ENCODE measurements at regions not wholly inside any gene's neighbourhood (a gene's known extent, or its start where the extent isn't known, plus 50 kb on each side); places are given as distances from the start of the nearest gene placed in this dataset.
"Not testable (repeated sequence)": the region's sequence is repeated elsewhere in the genome, so short reads cannot be mapped to it uniquely, and the experiment has no call there.

DNA sequence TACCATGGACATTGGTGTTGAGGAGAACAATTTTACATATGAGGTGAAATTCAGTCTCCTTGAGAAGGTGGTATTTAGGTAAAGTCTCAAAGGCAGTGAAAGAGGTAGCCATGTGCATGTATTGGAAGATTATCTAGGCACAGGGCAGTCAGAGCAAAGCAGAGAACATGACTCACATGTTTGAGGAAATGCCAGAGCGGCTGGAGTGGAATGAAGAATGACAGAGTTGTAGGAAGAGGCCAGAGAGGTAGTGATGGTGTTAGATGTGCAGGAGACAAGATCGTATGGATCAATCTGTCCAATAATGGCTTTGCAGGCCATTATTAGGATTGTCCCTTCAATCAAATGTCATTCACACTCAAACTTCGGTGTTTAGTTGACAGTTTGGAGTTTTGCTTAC, 449.4 kb upstream of the PTCHD4 start:
- no peak overlapping the region for H3K4me3 Mint-ChIP-seq
- ChIA-PET CTCF (ENCODE audit: partially characterized antibody) (no interaction called here), POLR2A (ENCODE audit: partially characterized antibody) (no interaction called here)
- intact Hi-C loops (cut with micrococcal nuclease) = no loop called here
- H3K4me1 ChIP-seq (ENCODE audit: insufficient read depth, low read length) = no peaks in the 10 kb centered on the region
- H3K4me3 ChIP-seq (ENCODE audit: low read length in 2 of 2) = no peak overlapping the region
- no peak overlapping the region for H3K27ac ChIP-seq (ENCODE audit: low read depth, low read length)
- no peaks in the 10 kb centered on the region for H3K9me3 ChIP-seq (ENCODE audit: control insufficient read depth in 1 of 2, low read length in 2 of 2)
- DNase-seq = no peak
- no peaks in the 10 kb centered on the region for H3K4me1 Mint-ChIP-seq
- peaks cover 0 to 12% (median 6%) of the 10 kb centered on the region in 8 donors for H3K9me3 Mint-ChIP-seq
- no peak overlapping the region for H3K27ac Mint-ChIP-seq
- H3K27me3 Mint-ChIP-seq = no peaks in the 10 kb centered on the region
- no peaks in the 10 kb centered on the region for H3K27me3 ChIP-seq (ENCODE audit: insufficient read depth, low read length)
- H3K36me3 Mint-ChIP-seq = no peaks in the 10 kb centered on the region
- H3K36me3 ChIP-seq (ENCODE audit: insufficient read depth, low read length) = no peaks in the 10 kb centered on the region

DNA sequence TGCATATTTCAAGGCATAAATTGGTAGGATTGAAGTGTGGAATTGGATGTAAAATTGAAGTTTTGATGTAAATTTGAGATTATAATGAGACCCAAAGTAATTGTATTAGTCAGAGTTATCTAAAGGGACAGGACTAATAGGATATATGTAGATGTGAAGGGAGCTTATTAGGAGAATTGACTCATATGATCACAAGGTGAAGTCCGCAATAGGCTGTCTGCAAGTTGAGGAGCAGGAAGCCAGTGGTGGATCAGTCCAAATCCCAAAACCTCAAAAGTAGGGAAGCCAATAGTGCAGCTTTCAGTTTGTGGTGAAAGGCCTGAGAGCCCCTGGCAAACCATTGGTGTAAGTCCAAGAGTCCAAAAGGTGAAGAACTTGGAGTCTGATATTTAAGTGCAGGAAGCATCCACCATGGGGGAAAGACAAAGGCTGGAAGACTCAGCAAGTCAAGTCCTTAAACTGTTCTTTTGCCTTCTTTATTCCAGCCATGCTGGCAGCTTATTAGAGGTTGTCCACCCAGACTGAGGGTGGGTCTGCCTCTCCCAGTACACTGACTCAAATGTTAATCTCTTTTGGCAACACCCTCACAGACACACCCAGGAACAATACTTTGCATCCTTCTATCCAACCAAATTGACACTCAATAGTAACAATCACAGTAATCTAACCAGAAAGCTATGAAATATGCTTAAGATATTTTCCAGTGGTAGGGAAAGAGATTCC, 442.6 kb upstream of the PTCHD4 start:
- CTCF ChIA-PET (ENCODE audit: partially characterized antibody) = interaction anchor here (0.6 kb wide), 1 partner anchor 1266 kb away, joined by 3 read pairs; no protein-coding TSS in a partner anchor
- no peak overlapping the region for H3K27ac ChIP-seq (ENCODE audit: low read depth, low read length)
- no peak overlapping the region for H3K4me3 ChIP-seq (ENCODE audit: low read length in 2 of 2)
- H3K4me1 Mint-ChIP-seq = no peaks in the 10 kb centered on the region
- DNase-seq = no peak
- POLR2A ChIA-PET (ENCODE audit: partially characterized antibody) = no interaction called here
- H3K27me3 ChIP-seq (ENCODE audit: insufficient read depth, low read length) = no peaks in the 10 kb centered on the region
- H3K4me3 Mint-ChIP-seq = no peak overlapping the region
- no peaks in the 10 kb centered on the region for H3K4me1 ChIP-seq (ENCODE audit: insufficient read depth, low read length)
- H3K36me3 ChIP-seq (ENCODE audit: insufficient read depth, low read length) = no peaks in the 10 kb centered on the region
- no peak overlapping the region for H3K27ac Mint-ChIP-seq
- intact Hi-C loops (cut with micrococcal nuclease) = no loop called here
- H3K9me3 Mint-ChIP-seq = peaks cover 0 to 11% (median 5%) of the 10 kb centered on the region in 8 donors
- no peaks in the 10 kb centered on the region for H3K9me3 ChIP-seq (ENCODE audit: control insufficient read depth in 1 of 2, low read length in 2 of 2)
- H3K36me3 Mint-ChIP-seq = no peaks in the 10 kb centered on the region
- H3K27me3 Mint-ChIP-seq = no peaks in the 10 kb centered on the region

DNA sequence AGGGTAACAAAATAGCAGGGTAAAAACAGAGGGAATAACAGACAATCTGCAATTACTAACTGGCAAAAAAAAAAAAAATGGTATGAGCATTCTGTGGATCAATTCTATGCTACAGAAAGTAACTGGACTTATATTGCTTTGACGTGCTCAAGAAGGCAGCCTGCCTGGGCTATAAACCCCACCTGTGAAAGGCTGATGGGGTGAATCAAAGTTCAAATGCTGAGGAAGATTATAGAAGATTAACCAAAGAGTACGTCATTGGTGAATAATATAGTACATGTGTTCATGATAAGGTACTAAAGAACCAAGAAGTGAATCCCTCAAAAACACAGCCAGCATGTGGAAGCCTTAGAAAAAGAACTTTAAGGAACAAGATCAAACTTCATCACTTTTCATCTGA, 441.9 kb upstream of the PTCHD4 start:
- no peaks in the 10 kb centered on the region for H3K9me3 ChIP-seq (ENCODE audit: control insufficient read depth in 1 of 2, low read length in 2 of 2)
- no peaks in the 10 kb centered on the region for H3K4me1 ChIP-seq (ENCODE audit: insufficient read depth, low read length)
- Mint-ChIP-seq H3K27me3 (no peaks in the 10 kb centered on the region), H3K36me3 (no peaks in the 10 kb centered on the region), H3K27ac (no peak overlapping the region), H3K9me3 (peaks cover 0 to 11% (median 5%) of the 10 kb centered on the region in 8 donors), H3K4me1 (no peaks in the 10 kb centered on the region), H3K4me3 (no peak overlapping the region)
- ChIA-PET CTCF (ENCODE audit: partially characterized antibody) (no interaction called here), POLR2A (ENCODE audit: partially characterized antibody) (no interaction called here)
- H3K36me3 ChIP-seq (ENCODE audit: insufficient read depth, low read length) = no peaks in the 10 kb centered on the region
- H3K4me3 ChIP-seq (ENCODE audit: low read length in 2 of 2) = no peak overlapping the region
- H3K27ac ChIP-seq (ENCODE audit: low read depth, low read length) = no peak overlapping the region
- H3K27me3 ChIP-seq (ENCODE audit: insufficient read depth, low read length) = no peaks in the 10 kb centered on the region
- DNase-seq = no peak
- intact Hi-C loops (cut with micrococcal nuclease) = no loop called here

GRCh38 chr6:48550603-48551002, 439.6 kb upstream of the PTCHD4 start:
- no peak overlapping the region for H3K4me3 ChIP-seq (ENCODE audit: low read length in 2 of 2)
- no peak overlapping the region for H3K27ac Mint-ChIP-seq
- H3K27me3 Mint-ChIP-seq = no peaks in the 10 kb centered on the region
- intact Hi-C loops (cut with micrococcal nuclease) = no loop called here
- no peaks in the 10 kb centered on the region for H3K9me3 ChIP-seq (ENCODE audit: control insufficient read depth in 1 of 2, low read length in 2 of 2)
- no peaks in the 10 kb centered on the region for H3K4me1 ChIP-seq (ENCODE audit: insufficient read depth, low read length)
- no peaks in the 10 kb centered on the region for H3K4me1 Mint-ChIP-seq
- no peaks in the 10 kb centered on the region for H3K36me3 Mint-ChIP-seq
- DNase-seq = no peak
- ChIA-PET CTCF (ENCODE audit: partially characterized antibody) (no interaction called here), POLR2A (ENCODE audit: partially characterized antibody) (no interaction called here)
- no peak overlapping the region for H3K27ac ChIP-seq (ENCODE audit: low read depth, low read length)
- H3K36me3 ChIP-seq (ENCODE audit: insufficient read depth, low read length) = no peaks in the 10 kb centered on the region
- no peaks in the 10 kb centered on the region for H3K27me3 ChIP-seq (ENCODE audit: insufficient read depth, low read length)
- peaks cover 0 to 11% (median 4%) of the 10 kb centered on the region in 8 donors for H3K9me3 Mint-ChIP-seq
- H3K4me3 Mint-ChIP-seq = no peak overlapping the region

DNA sequence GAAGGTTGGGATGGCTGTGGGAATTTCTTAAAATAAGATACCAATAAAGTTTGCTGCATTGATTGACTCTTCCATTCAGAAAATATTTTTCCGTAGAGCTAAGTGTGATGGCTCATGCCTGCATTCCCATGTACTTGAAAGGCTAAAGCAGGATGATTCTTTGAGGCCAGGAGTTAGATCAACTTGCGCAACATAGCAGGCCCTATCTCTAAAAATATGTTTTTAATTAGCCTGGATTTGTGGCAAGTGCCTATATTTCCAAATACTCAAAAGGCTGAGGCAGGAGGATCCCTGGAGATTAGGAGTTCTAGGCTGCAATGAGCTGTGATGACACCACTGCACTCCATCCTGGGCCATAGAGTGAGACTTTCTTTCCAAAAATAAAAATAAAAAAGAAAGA, 431.2 kb upstream of the PTCHD4 start:
- H3K4me3 ChIP-seq (ENCODE audit: low read length in 2 of 2) = no peak overlapping the region
- H3K27ac Mint-ChIP-seq = no peak overlapping the region

DNA sequence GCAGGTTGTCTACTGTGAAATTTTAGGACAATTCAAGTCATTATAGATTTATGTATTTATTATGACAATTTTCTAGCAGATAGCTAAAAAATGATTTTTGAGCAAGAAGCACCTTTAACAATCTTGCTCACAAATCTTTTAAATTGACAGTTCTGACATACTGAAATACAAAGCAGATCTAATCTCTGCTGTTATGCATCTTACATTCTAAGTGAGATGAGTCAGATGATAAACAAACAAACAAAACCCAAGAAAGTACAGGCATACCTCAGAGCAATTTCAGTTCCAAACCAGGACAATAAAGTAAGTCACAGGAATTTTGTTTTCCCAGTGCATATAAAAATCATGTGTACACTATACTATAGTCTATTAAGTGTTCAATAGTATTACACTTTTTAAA, 430.7 kb upstream of the PTCHD4 start:
- Histone ChIP-seq H3K36me3 (ENCODE audit: insufficient read depth, low read length) (no peaks in the 10 kb centered on the region), H3K27me3 (ENCODE audit: insufficient read depth, low read length) (no peaks in the 10 kb centered on the region), H3K9me3 (ENCODE audit: control insufficient read depth in 1 of 2, low read length in 2 of 2) (no peaks in the 10 kb centered on the region), H3K27ac (ENCODE audit: low read depth, low read length) (no peak overlapping the region), H3K4me3 (ENCODE audit: low read length in 2 of 2) (no peak overlapping the region), H3K4me1 (ENCODE audit: insufficient read depth, low read length) (no peaks in the 10 kb centered on the region)
- CTCF ChIA-PET (ENCODE audit: partially characterized antibody) = no interaction called here
- DNase-seq = no peak
- intact Hi-C loops (cut with micrococcal nuclease) = no loop called here
- POLR2A ChIA-PET (ENCODE audit: partially characterized antibody) = no interaction called here
- Mint-ChIP-seq H3K9me3 (peaks cover 0 to 15% (median 6%) of the 10 kb centered on the region in 8 donors), H3K4me3 (no peak overlapping the region), H3K36me3 (no peaks in the 10 kb centered on the region), H3K4me1 (no peaks in the 10 kb centered on the region), H3K27ac (no peak overlapping the region), H3K27me3 (no peaks in the 10 kb centered on the region)

More for the DNA sequence above, 431.2 kb upstream of the PTCHD4 start:
- ChIA-PET CTCF (ENCODE audit: partially characterized antibody) (no interaction called here), POLR2A (ENCODE audit: partially characterized antibody) (no interaction called here)
- intact Hi-C loops (cut with micrococcal nuclease) = no loop called here
- no peaks in the 10 kb centered on the region for H3K36me3 Mint-ChIP-seq
- peaks cover 0 to 13% (median 6%) of the 10 kb centered on the region in 8 donors for H3K9me3 Mint-ChIP-seq
- no peaks in the 10 kb centered on the region for H3K36me3 ChIP-seq (ENCODE audit: insufficient read depth, low read length)
- H3K4me3 Mint-ChIP-seq = no peak overlapping the region
- no peak for DNase-seq
- no peaks in the 10 kb centered on the region for H3K27me3 ChIP-seq (ENCODE audit: insufficient read depth, low read length)
- no peaks in the 10 kb centered on the region for H3K4me1 ChIP-seq (ENCODE audit: insufficient read depth, low read length)
- H3K9me3 ChIP-seq (ENCODE audit: control insufficient read depth in 1 of 2, low read length in 2 of 2) = no peaks in the 10 kb centered on the region
- no peaks in the 10 kb centered on the region for H3K27me3 Mint-ChIP-seq
- H3K4me1 Mint-ChIP-seq = no peaks in the 10 kb centered on the region
- no peak overlapping the region for H3K27ac ChIP-seq (ENCODE audit: low read depth, low read length)

- Mint-ChIP-seq H3K4me1 (no peaks in the 10 kb centered on the region), H3K27me3 (no peaks in the 10 kb centered on the region), H3K9me3 (peaks cover 0 to 7% (median 1%) of the 10 kb centered on the region in 8 donors), H3K27ac (no peak overlapping the region), H3K36me3 (no peaks in the 10 kb centered on the region), H3K4me3 (no peak overlapping the region)
- no peak for DNase-seq
- Histone ChIP-seq H3K36me3 (ENCODE audit: insufficient read depth, low read length) (no peaks in the 10 kb centered on the region), H3K4me3 (ENCODE audit: low read length in 2 of 2) (no peak overlapping the region), H3K9me3 (ENCODE audit: control insufficient read depth in 1 of 2, low read length in 2 of 2) (no peaks in the 10 kb centered on the region), H3K27ac (ENCODE audit: low read depth, low read length) (no peak overlapping the region), H3K4me1 (ENCODE audit: insufficient read depth, low read length) (no peaks in the 10 kb centered on the region), H3K27me3 (ENCODE audit: insufficient read depth, low read length) (no peaks in the 10 kb centered on the region)
- ChIA-PET POLR2A (ENCODE audit: partially characterized antibody) (no interaction called here), CTCF (ENCODE audit: partially characterized antibody) (no interaction called here)
- intact Hi-C loops (cut with micrococcal nuclease) = no loop called here
Observed at GRCh38 chr6:48535582-48536009, 424.6 kb upstream of the PTCHD4 start.

DNA sequence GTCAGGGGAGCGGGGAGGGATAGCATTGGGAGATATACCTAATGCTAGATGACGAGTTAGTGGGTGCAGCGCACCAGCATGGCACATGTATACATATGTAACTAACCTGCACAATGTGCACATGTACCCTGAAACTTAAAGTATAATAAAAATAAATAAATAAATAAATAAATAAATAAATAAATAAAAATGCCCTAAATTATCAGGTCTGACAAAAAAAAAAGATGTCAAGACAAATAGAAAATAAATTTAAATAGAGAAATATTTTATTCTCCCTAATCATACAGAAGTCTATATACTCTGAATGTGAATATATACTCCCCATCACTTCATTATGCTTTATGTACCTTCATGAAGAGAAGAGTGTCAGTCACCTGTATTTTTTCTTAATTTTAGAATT, 420.0 kb upstream of the PTCHD4 start:
- H3K4me3 ChIP-seq (ENCODE audit: low read length in 2 of 2); POLR2A ChIA-PET (ENCODE audit: partially characterized antibody); H3K27ac Mint-ChIP-seq; H3K4me1 Mint-ChIP-seq; H3K36me3 Mint-ChIP-seq; CTCF ChIA-PET (ENCODE audit: partially characterized antibody); H3K27me3 Mint-ChIP-seq; DNase-seq; H3K36me3 ChIP-seq (ENCODE audit: insufficient read depth, low read length); H3K9me3 ChIP-seq (ENCODE audit: control insufficient read depth in 1 of 2, low read length in 2 of 2); H3K27me3 ChIP-seq (ENCODE audit: insufficient read depth, low read length); H3K27ac ChIP-seq (ENCODE audit: low read depth, low read length); H3K9me3 Mint-ChIP-seq; H3K4me3 Mint-ChIP-seq; intact Hi-C loops (cut with micrococcal nuclease); H3K4me1 ChIP-seq (ENCODE audit: insufficient read depth, low read length): not testable (repeated sequence)
